ENCODE measurements at regions not wholly inside any gene's neighbourhood (a gene's known extent, or its start where the extent isn't known, plus 50 kb on each side); places are given as distances from the start of the nearest gene placed in this dataset.
"Not testable (repeated sequence)": the region's sequence is repeated elsewhere in the genome, so short reads cannot be mapped to it uniquely, and the experiment has no call there.

GRCh38 chr2:84129018-84129417 is 330.1 kb downstream of the SUCLG1 start:
- no peak for DNase-seq

DNA sequence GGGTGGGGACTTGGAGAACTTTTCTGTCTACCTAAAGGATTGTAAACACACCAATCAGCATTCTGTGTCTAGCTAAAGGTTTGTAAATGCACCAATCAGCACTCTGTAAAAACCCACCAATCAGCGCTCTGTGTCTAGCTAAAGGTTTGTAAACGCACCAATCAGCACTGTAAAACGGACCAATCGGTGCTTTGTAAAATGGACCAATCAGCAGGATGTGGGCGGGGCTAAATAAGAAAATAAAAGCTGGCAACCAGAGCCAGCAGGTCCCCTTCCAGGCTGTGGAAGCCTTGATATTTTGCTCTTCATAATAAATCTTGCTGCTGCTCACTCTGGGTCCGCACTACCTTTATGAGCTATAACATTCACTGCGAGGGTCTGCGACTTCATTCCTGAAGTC is 331.3 kb downstream of the SUCLG1 start:
- DNase-seq, result not testable (repeated sequence)

GRCh38 chr2:84126530-84126929 is 332.6 kb downstream of the SUCLG1 start:
- no peak for DNase-seq

- no peak for DNase-seq
Observed at GRCh38 chr2:84126084-84126483, 333.0 kb downstream of the SUCLG1 start.

GRCh38 chr2:84116143-84116542 is 342.9 kb downstream of the SUCLG1 start:
- DNase-seq, result no peak

DNA sequence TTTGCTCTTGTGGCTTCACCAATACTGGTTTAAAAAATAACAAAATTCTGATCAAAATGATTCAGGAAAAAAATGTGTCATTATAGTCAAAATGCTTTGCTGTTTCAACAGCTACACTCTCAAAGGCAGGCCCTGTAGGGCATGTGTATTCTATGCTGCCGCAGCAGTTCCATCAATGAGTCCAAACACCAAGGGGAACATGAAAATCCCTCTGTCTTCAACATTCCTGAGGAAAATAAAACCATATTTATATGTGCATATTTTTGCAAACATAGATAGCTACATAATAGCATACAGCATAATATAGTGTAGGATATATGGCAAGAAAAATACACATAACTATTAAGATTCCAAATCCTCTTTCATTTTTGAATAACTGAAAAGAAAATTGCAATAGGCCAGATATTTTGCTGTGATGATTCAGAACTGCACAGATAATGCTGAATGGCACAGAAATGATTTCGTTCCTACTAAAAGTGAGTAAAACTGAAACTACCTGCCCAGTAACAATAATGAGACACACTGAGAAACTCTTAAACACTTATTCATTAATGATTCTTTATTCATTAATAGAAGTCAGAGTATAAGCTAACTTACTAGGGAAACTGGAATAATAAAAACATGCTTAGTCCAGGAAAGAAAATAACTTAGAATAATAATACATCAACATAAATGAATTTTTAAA is 343.8 kb downstream of the SUCLG1 start:
- no peak for DNase-seq

GRCh38 chr2:84103816-84104527 is 355.1 kb downstream of the SUCLG1 start:
- DNase-seq, result not testable (repeated sequence)

- no peak for DNase-seq
Observed at GRCh38 chr2:84102274-84102673, 356.8 kb downstream of the SUCLG1 start.

GRCh38 chr2:84088656-84089055 is 370.4 kb downstream of the SUCLG1 start:
- no peak for DNase-seq

- DNase-seq, result no peak
Observed at GRCh38 chr2:84085562-84085961, 373.5 kb downstream of the SUCLG1 start.

DNA sequence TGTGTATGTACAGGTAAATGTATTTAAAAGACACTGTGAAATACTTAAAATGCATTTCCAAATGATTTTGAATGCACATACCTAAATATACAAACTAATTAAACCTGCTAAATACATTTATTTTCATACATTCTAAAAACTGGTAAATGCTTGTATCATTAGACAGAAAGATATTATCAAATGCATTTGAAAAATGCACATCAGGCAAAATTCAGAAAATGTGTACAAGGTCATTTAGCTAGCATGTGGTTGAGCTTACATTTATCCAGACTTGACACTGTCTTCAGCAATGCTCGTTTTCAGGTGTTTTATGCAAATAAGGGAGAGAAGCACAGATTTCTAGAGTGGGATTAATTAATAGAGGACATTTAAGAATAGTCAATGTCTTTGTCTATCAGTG is 374.2 kb downstream of the SUCLG1 start:
- DNase-seq, result no peak

DNA sequence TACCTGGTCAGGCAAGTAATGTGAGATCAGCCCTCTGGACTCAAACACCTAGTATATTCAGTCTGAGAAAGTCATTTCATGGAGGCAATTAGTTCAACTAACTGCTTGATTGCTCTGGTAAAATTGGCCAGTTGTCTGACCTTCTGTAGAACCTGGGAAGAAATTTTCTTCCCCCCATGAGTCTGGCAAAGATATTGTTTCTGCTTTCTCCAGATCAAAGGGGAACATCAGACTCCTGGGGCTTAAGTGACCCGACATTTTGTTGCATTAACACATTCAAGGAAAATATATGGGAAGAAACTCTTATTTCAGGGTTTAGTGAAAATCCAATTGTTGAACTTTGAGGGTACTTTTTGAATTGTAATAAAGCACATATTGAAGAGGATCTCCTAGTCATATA is 375.1 kb downstream of the SUCLG1 start:
- no peak for DNase-seq

DNA sequence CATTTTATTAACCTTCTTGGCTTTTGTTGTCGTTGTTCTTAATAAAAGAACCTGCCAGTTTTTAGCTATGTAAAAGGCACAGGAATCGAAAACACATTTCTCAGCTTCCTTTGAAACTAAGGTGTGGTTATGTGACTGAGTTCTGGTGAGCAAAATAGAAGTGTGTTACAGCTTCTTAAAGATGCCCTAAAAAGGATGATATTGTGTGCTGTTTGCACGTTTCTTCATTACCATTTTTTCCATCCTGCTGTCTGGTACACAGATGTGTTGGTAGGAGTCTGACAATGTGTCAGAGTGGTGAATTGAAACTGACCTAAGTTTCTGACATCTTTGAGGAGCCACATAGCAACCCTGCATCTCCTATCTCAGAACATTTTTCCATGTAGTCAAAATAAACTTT is 380.6 kb downstream of the SUCLG1 start:
- DNase-seq, result no peak

- DNase-seq, result peak; percentile 1
Observed at GRCh38 chr2:84077496-84077895, 381.6 kb downstream of the SUCLG1 start.

DNA sequence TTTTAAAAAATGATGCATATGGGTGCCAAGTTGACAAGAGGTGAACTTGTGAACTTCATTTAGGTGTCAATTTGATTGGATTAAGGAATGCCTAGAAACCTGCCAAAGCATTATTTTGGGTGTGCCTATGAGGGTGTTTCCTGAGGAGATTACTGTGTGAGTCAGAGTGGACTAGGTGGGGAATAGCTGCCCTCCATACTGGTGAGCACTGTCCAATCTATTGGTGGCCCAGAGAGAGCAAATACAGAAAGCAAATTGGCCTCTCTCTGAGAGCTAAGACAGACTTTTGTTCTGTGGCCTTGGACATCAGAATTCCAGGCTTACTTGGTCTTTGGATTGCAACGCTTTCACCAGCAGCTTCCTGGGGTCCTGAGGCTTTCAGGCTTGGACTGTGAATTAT is 388.0 kb downstream of the SUCLG1 start:
- no peak for DNase-seq

- DNase-seq, result no peak
Observed at GRCh38 chr2:84065857-84066256, 393.2 kb downstream of the SUCLG1 start.

GRCh38 chr2:84057917-84058560 is 401.0 kb downstream of the SUCLG1 start:
- DNase-seq, result no peak

- DNase-seq, result no peak
Observed at GRCh38 chr2:84055816-84056215, 403.3 kb downstream of the SUCLG1 start.

DNA sequence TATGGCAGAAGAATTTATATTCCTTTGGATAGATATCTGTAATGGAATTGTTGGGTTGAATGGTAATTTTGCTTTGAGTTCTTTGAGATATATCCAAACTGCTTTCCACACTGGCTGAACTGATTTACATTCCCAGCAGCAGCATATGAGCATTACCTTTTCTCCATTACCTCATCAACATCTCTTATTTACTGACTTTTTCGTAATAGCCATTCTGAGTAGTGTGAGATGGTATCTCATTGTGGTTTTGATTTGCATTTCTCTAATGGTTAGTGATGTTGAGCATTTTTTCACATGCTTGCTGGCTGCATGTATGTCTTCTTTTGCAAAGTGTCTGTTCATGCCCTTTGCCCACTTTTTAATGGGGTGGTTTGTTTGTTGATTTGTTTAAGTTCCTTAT is 404.5 kb downstream of the SUCLG1 start:
- not testable (repeated sequence) for DNase-seq

DNA sequence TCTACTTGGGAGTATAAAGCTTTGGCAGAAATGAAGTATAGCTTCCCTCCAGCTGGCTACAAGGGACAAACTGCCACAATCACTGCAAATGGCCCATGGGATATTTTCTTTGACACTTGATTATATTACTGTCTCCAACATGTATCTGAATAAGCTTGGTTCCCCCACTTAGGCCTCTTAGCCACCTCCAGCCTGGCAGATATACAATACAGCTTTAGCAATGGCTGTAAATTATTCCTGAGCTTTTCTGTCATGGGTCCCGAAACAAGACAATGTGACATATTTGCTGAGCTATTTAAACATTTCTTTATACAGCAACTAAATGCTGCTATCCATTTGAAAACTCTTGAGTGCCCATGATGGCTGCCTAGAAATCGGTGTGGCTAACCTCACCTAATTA is 406.2 kb downstream of the SUCLG1 start:
- DNase-seq, result no peak

DNA sequence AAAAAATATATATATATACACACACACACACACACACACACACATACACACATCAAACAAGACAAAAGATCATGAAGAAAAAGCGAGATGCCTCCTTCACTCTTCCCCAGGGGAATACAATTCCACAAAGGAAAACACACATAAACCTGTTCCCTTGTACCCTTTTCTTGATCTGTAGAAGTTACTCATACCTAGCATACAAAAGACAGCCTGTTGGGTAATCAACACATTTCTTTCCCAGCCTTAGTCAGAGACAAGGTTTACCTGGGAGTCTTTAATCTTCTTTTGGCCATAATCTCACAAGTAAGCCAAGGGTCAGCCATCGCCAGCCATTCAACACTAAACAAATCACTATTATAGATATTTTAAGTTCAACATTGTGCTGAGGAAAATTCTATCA is 407.0 kb downstream of the SUCLG1 start:
- DNase-seq, result no peak

DNA sequence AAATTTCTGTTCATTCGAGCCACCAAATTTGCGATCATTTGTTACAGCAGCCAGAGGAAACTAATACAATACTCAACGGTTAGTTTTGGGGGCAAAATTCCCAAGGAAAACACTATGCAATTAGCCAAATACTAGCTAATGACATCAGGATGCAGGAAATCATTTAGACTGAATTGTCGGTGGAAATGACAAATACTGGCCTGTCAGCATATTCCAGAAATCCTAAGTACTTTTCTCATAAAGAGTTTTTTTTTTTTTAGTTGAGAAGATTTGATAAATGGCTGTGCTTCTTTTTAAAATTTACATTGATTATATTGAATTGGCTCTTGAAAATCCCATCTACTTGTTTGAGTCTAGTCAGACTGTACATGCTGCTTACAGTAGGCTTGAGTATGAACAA is 410.1 kb downstream of the SUCLG1 start:
- no peak for DNase-seq

DNA sequence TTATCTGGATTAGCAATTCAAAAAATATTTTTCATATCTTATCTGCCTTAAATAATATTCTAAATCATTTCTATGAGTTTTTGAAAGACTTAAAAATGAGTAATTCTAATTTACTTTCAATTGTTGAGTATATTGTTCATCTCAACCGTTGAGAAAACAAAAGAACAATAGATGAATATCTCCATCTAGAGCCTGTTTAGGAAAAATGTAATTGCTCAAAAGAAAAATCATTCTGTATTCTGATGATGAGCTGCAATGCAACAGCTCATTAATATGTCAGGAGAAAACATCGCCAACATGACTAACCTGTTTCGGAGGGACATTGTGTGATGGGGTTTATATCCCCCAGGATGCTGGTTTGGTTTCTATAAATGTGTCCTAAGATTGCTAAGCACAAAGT is 417.6 kb downstream of the SUCLG1 start:
- DNase-seq, result no peak

GRCh38 chr2:84040281-84040680 is 418.8 kb downstream of the SUCLG1 start:
- DNase-seq, result no peak

All from KG1 (cell line).